ENCODE measurements at regions not wholly inside any gene's neighbourhood (a gene's known extent, or its start where the extent isn't known, plus 50 kb on each side); places are given as distances from the start of the nearest gene placed in this dataset.

GRCh38 chr14:89587136-89587420 is 170.0 kb upstream of the FOXN3 start:
- TF ChIP-seq CTCF (IDR thresholded peaks at IDR 0.05) = no peak
- no peak for TF ChIP-seq POLR2AphosphoS5 (IDR thresholded peaks at IDR 0.05; ENCODE audit: insufficient read depth in 1 of 2, low read depth in 1 of 2)
- no peak for TF ChIP-seq POLR2A (IDR thresholded peaks at IDR 0.05)

Measured in vagina (tissue), 2 donors.